ENCODE measurements at regions not wholly inside any gene's neighbourhood (a gene's known extent, or its start where the extent isn't known, plus 50 kb on each side); places are given as distances from the start of the nearest gene placed in this dataset.
A peak's percentile ranks its signal among the peaks of the same experiment; 100 is the strongest.

DNA sequence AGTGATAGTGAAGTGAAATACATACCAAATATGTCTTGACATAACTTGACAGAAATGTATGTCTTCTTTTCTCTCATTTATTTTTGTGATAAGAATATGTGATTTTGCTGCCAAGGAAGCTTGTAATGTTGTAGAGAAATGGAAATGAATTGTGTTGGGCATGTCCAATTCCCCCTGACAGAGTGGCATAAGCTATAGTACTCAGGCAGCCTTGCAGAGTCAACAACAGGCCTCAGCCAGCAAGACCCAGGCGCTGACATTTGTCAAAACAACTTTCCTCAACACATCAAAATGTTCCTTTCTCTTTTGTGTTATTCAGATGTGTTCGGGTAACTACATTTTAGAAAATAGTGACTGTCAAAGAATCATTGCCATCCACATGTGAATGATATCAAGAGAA lies 538.1 kb upstream of the ATP11B start:
- no peak overlapping the region for H3K18ac ChIP-seq (ENCODE audit: low read depth in 1 of 2, low read length in 2 of 2)
- no peak overlapping the region for H3K23ac ChIP-seq (ENCODE audit: low read length in 2 of 2)
- H4K91ac ChIP-seq (ENCODE audit: low read length), result no peak overlapping the region
- H3K27ac ChIP-seq (ENCODE audit: low read length, poor library complexity, severe bottlenecking), result no peak overlapping the region
- H3K4ac ChIP-seq (ENCODE audit: low read depth in 1 of 2, low read length in 2 of 2), result no peak overlapping the region
- no peak overlapping the region for H3K14ac ChIP-seq (ENCODE audit: low read length in 2 of 2)
- H3K9me3 ChIP-seq (ENCODE audit: control insufficient read depth, low read length), result no peaks in the 10 kb centered on the region
- H2AK5ac ChIP-seq (ENCODE audit: low read length, severe bottlenecking), result no peak overlapping the region
- H3K4me3 ChIP-seq (ENCODE audit: insufficient read depth in 1 of 2, low read depth in 1 of 2, low read length in 2 of 2), result no peak overlapping the region
- WGBS, result no CpG with 5 or more reads among the region's 2 CpGs
- H2AFZ ChIP-seq (ENCODE audit: low read depth, low read length), result no peak overlapping the region
- no peak overlapping the region for H2BK12ac ChIP-seq (ENCODE audit: low read length in 2 of 2)
- no peaks in the 10 kb centered on the region for H3K36me3 ChIP-seq (ENCODE audit: control insufficient read depth in 1 of 2, insufficient read depth in 2 of 2, low read depth in 1 of 2, low read length in 2 of 2)
- H3K9ac ChIP-seq (ENCODE audit: low read length), result no peak overlapping the region
- no peaks in the 10 kb centered on the region for H3K79me1 ChIP-seq (replicated peaks; ENCODE audit: low read length, poor library complexity, severe bottlenecking)
- no peak overlapping the region for H3K4me2 ChIP-seq (ENCODE audit: low read length, poor library complexity, severe bottlenecking)
- H3K4me1 ChIP-seq (ENCODE audit: control insufficient read depth, insufficient read depth, low read depth, low read length), result no peaks in the 10 kb centered on the region
- no peak overlapping the region for H2BK5ac ChIP-seq (ENCODE audit: low read depth, low read length, poor library complexity, severe bottlenecking)
- DNase-seq, result no peak
- H2BK15ac ChIP-seq (ENCODE audit: low read depth, poor library complexity, severe bottlenecking), result no peak overlapping the region
- peaks cover 5 to 14% of the 10 kb centered on the region in 2 experiments for H3K27me3 ChIP-seq (ENCODE audit: control insufficient read depth in 1 of 2, insufficient read depth in 1 of 2, low read length in 2 of 2)
- H4K8ac ChIP-seq (ENCODE audit: low read length), result no peak overlapping the region
- no peak overlapping the region for H2BK120ac ChIP-seq (ENCODE audit: low read depth, low read length)

DNA sequence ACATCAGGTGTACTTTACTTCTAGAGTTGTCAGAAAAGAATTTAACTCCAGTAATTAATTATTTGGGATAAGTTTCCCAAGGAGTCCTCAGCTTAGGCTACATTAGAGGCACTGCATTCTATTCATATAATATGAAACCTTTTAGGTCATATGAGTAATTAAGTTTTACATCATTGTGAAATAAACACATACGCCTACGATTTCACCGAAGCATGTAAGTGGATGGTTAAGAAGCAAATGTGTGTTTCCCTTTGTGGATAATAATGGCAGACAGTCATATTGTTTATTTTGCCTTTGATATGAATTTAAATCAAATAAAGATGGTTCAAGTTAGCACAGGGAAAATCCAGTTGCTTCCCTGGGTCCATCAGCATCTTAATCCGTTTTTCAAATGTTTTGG lies 535.9 kb upstream of the ATP11B start:
- peaks cover 10 to 36% of the 10 kb centered on the region in 2 experiments for H3K27me3 ChIP-seq (ENCODE audit: control insufficient read depth in 1 of 2, insufficient read depth in 1 of 2, low read length in 2 of 2)
- H3K4me3 ChIP-seq (ENCODE audit: insufficient read depth in 1 of 2, low read depth in 1 of 2, low read length in 2 of 2), result no peak overlapping the region
- no peak overlapping the region for H2AK5ac ChIP-seq (ENCODE audit: low read length, severe bottlenecking)
- no peaks in the 10 kb centered on the region for H3K9me3 ChIP-seq (ENCODE audit: control insufficient read depth, low read length)
- H3K27ac ChIP-seq (ENCODE audit: low read length, poor library complexity, severe bottlenecking), result no peak overlapping the region
- no peak overlapping the region for H2AFZ ChIP-seq (ENCODE audit: low read depth, low read length)
- no peak overlapping the region for H2BK12ac ChIP-seq (ENCODE audit: low read length in 2 of 2)
- no peak overlapping the region for H3K18ac ChIP-seq (ENCODE audit: low read depth in 1 of 2, low read length in 2 of 2)
- no peak overlapping the region for H3K9ac ChIP-seq (ENCODE audit: low read length)
- 86% methylated on average over 4 of the region's 4 CpGs for WGBS
- H3K36me3 ChIP-seq (ENCODE audit: control insufficient read depth in 1 of 2, insufficient read depth in 2 of 2, low read depth in 1 of 2, low read length in 2 of 2), result no peaks in the 10 kb centered on the region
- DNase-seq, result no peak
- no peak overlapping the region for H3K23ac ChIP-seq (ENCODE audit: low read length in 2 of 2)
- no peak overlapping the region for H2BK5ac ChIP-seq (ENCODE audit: low read depth, low read length, poor library complexity, severe bottlenecking)
- H4K8ac ChIP-seq (ENCODE audit: low read length), result no peak overlapping the region
- no peaks in the 10 kb centered on the region for H3K4me1 ChIP-seq (ENCODE audit: control insufficient read depth, insufficient read depth, low read depth, low read length)
- no peak overlapping the region for H2BK15ac ChIP-seq (ENCODE audit: low read depth, poor library complexity, severe bottlenecking)
- H3K14ac ChIP-seq (ENCODE audit: low read length in 2 of 2), result no peak overlapping the region
- H3K79me1 ChIP-seq (replicated peaks; ENCODE audit: low read length, poor library complexity, severe bottlenecking), result no peaks in the 10 kb centered on the region
- H3K4me2 ChIP-seq (ENCODE audit: low read length, poor library complexity, severe bottlenecking), result no peak overlapping the region
- no peak overlapping the region for H3K4ac ChIP-seq (ENCODE audit: low read depth in 1 of 2, low read length in 2 of 2)
- H2BK120ac ChIP-seq (ENCODE audit: low read depth, low read length), result no peak overlapping the region
- H4K91ac ChIP-seq (ENCODE audit: low read length), result no peak overlapping the region

DNA sequence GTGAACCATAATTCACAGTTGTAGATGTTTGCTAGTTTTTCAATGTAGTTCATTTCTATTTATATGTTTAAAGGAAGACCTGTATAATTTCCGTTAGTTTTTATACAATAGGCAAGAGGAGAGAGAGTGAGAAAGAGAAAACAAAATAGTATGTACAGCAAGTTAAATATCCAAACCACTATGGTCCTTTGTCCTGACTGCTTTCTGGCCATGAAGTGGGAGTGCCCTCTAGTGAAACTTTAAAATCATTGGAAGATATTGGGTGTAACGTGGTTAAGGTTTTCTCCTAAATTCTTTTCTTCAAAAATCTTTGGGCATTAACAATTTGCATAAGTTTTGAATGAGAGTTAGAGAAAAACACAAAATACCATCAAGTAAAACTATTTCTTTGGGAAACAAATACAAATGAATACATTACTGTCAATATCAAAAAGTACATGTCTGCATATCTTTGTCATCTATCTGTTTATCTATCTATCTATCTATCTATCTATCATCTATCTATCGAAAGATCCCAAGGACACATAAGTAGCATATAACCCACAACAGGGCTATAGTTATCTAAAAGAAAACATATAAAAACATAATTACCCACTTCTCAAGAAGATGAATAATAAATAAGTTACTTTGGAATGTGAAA lies 534.6 kb upstream of the ATP11B start:
- no peaks in the 10 kb centered on the region for H3K79me1 ChIP-seq (replicated peaks; ENCODE audit: low read length, poor library complexity, severe bottlenecking)
- H2AFZ ChIP-seq (ENCODE audit: low read depth, low read length), result no peak overlapping the region
- WGBS, result no CpG with 5 or more reads among the region's 3 CpGs
- no peak overlapping the region for H3K9ac ChIP-seq (ENCODE audit: low read length)
- H3K4ac ChIP-seq (ENCODE audit: low read depth in 1 of 2, low read length in 2 of 2), result no peak overlapping the region
- no peaks in the 10 kb centered on the region for H3K9me3 ChIP-seq (ENCODE audit: control insufficient read depth, low read length)
- no peak overlapping the region for H3K18ac ChIP-seq (ENCODE audit: low read depth in 1 of 2, low read length in 2 of 2)
- H3K4me2 ChIP-seq (ENCODE audit: low read length, poor library complexity, severe bottlenecking), result no peak overlapping the region
- peaks cover 10 to 39% of the 10 kb centered on the region in 2 experiments for H3K27me3 ChIP-seq (ENCODE audit: control insufficient read depth in 1 of 2, insufficient read depth in 1 of 2, low read length in 2 of 2)
- no peak overlapping the region for H3K27ac ChIP-seq (ENCODE audit: low read length, poor library complexity, severe bottlenecking)
- H3K14ac ChIP-seq (ENCODE audit: low read length in 2 of 2), result no peak overlapping the region
- H3K23ac ChIP-seq (ENCODE audit: low read length in 2 of 2), result no peak overlapping the region
- no peak overlapping the region for H2BK15ac ChIP-seq (ENCODE audit: low read depth, poor library complexity, severe bottlenecking)
- no peaks in the 10 kb centered on the region for H3K4me1 ChIP-seq (ENCODE audit: control insufficient read depth, insufficient read depth, low read depth, low read length)
- no peak overlapping the region for H2BK5ac ChIP-seq (ENCODE audit: low read depth, low read length, poor library complexity, severe bottlenecking)
- H2AK5ac ChIP-seq (ENCODE audit: low read length, severe bottlenecking), result no peak overlapping the region
- H3K36me3 ChIP-seq (ENCODE audit: control insufficient read depth in 1 of 2, insufficient read depth in 2 of 2, low read depth in 1 of 2, low read length in 2 of 2), result no peaks in the 10 kb centered on the region
- H2BK12ac ChIP-seq (ENCODE audit: low read length in 2 of 2), result no peak overlapping the region
- H4K91ac ChIP-seq (ENCODE audit: low read length), result no peak overlapping the region
- DNase-seq, result peak; percentile 35
- no peak overlapping the region for H4K8ac ChIP-seq (ENCODE audit: low read length)
- H3K4me3 ChIP-seq (ENCODE audit: insufficient read depth in 1 of 2, low read depth in 1 of 2, low read length in 2 of 2), result no peak overlapping the region
- no peak overlapping the region for H2BK120ac ChIP-seq (ENCODE audit: low read depth, low read length)

DNA sequence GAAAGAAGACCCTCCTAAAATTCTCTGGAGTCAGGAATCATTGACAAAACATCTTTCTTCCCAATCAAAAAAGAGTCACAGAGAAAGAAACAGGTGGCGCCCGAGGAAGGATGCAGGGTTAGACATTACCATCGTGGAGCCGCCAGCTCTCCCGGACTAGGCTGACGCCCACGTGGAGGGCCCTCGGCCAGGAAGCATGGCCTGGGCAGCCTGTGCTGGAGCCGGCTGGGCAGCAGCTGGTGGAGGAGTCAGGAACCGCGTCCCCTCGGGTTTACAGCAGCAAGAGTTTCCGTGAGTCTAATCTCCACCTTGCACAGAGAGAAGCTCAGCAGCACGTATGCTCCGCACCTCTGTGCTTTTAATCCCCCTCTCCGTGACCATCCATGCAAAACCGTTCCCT lies 533.7 kb upstream of the ATP11B start:
- no peak overlapping the region for H3K23ac ChIP-seq (ENCODE audit: low read length in 2 of 2)
- H4K8ac ChIP-seq (ENCODE audit: low read length), result no peak overlapping the region
- H3K27ac ChIP-seq (ENCODE audit: low read length, poor library complexity, severe bottlenecking), result no peak overlapping the region
- peak overlapping the region in 1 of 2 experiments; percentile 9 for H3K14ac ChIP-seq (ENCODE audit: low read length in 2 of 2)
- H2BK5ac ChIP-seq (ENCODE audit: low read depth, low read length, poor library complexity, severe bottlenecking), result no peak overlapping the region
- no peak overlapping the region for H2BK15ac ChIP-seq (ENCODE audit: low read depth, poor library complexity, severe bottlenecking)
- no peak overlapping the region for H3K18ac ChIP-seq (ENCODE audit: low read depth in 1 of 2, low read length in 2 of 2)
- H3K9ac ChIP-seq (ENCODE audit: low read length), result no peak overlapping the region
- DNase-seq, result no peak
- no peaks in the 10 kb centered on the region for H3K9me3 ChIP-seq (ENCODE audit: control insufficient read depth, low read length)
- H4K91ac ChIP-seq (ENCODE audit: low read length), result no peak overlapping the region
- H3K4me3 ChIP-seq (ENCODE audit: insufficient read depth in 1 of 2, low read depth in 1 of 2, low read length in 2 of 2), result no peak overlapping the region
- no peak overlapping the region for H2BK120ac ChIP-seq (ENCODE audit: low read depth, low read length)
- H3K4me1 ChIP-seq (ENCODE audit: control insufficient read depth, insufficient read depth, low read depth, low read length), result no peaks in the 10 kb centered on the region
- H2AFZ ChIP-seq (ENCODE audit: low read depth, low read length), result no peak overlapping the region
- WGBS, result 61% methylated on average over 16 of the region's 17 CpGs
- no peak overlapping the region for H2AK5ac ChIP-seq (ENCODE audit: low read length, severe bottlenecking)
- H3K36me3 ChIP-seq (ENCODE audit: control insufficient read depth in 1 of 2, insufficient read depth in 2 of 2, low read depth in 1 of 2, low read length in 2 of 2), result no peaks in the 10 kb centered on the region
- H3K4ac ChIP-seq (ENCODE audit: low read depth in 1 of 2, low read length in 2 of 2), result no peak overlapping the region
- H2BK12ac ChIP-seq (ENCODE audit: low read length in 2 of 2), result no peak overlapping the region
- H3K27me3 ChIP-seq (ENCODE audit: control insufficient read depth in 1 of 2, insufficient read depth in 1 of 2, low read length in 2 of 2), result peaks cover 10 to 39% of the 10 kb centered on the region in 2 experiments
- no peaks in the 10 kb centered on the region for H3K79me1 ChIP-seq (replicated peaks; ENCODE audit: low read length, poor library complexity, severe bottlenecking)
- H3K4me2 ChIP-seq (ENCODE audit: low read length, poor library complexity, severe bottlenecking), result no peak overlapping the region
